ENCODE measurements at regions not wholly inside any gene's neighbourhood (a gene's known extent, or its start where the extent isn't known, plus 50 kb on each side); places are given as distances from the start of the nearest gene placed in this dataset.
A peak's percentile ranks its signal among the peaks of the same experiment; 100 is the strongest.

GRCh38 chr6:166770216-166771116, 143.4 kb upstream of the RPS6KA2 start:
- Histone ChIP-seq H3K4me1 (no peaks in the 10 kb centered on the region), H3K36me3 (no peaks in the 10 kb centered on the region)
- DNase-seq (ENCODE audit: low spot score): peak; percentile 44

GRCh38 chr6:166769648-166770047, 142.6 kb upstream of the RPS6KA2 start:
- DNase-seq (ENCODE audit: low spot score): peak; percentile 7
- Histone ChIP-seq H3K27me3 (no peaks in the 10 kb centered on the region), H3K36me3 (no peaks in the 10 kb centered on the region), H3K4me3 (no peak overlapping the region), H3K4me1 (no peaks in the 10 kb centered on the region), H3K27ac (no peak overlapping the region), H3K9me3 (no peaks in the 10 kb centered on the region)
- no peak for TF ChIP-seq CTCF (IDR thresholded peaks at IDR 0.05)

More at GRCh38 chr6:166770216-166771116, 143.4 kb upstream of the RPS6KA2 start:
- H3K4me3 ChIP-seq: no peak overlapping the region
- TF ChIP-seq CTCF (IDR thresholded peaks at IDR 0.05): no peak
- no peak overlapping the region for H3K27ac ChIP-seq
- H3K9me3 ChIP-seq: no peaks in the 10 kb centered on the region
- H3K27me3 ChIP-seq: no peaks in the 10 kb centered on the region

GRCh38 chr6:166768761-166769160, 141.7 kb upstream of the RPS6KA2 start:
- Histone ChIP-seq H3K27ac (no peak overlapping the region), H3K36me3 (no peaks in the 10 kb centered on the region), H3K4me3 (no peak overlapping the region), H3K9me3 (no peaks in the 10 kb centered on the region), H3K27me3 (no peaks in the 10 kb centered on the region), H3K4me1 (no peaks in the 10 kb centered on the region)
- no peak for TF ChIP-seq CTCF (IDR thresholded peaks at IDR 0.05)
- peak; percentile 44 for DNase-seq (ENCODE audit: low spot score)

- Histone ChIP-seq H3K4me3 (no peak overlapping the region), H3K36me3 (no peaks in the 10 kb centered on the region), H3K4me1 (no peaks in the 10 kb centered on the region), H3K27me3 (no peaks in the 10 kb centered on the region), H3K9me3 (no peaks in the 10 kb centered on the region), H3K27ac (no peak overlapping the region)
- no peak for DNase-seq (ENCODE audit: low spot score)
- no peak for TF ChIP-seq CTCF (IDR thresholded peaks at IDR 0.05)
Measured at GRCh38 chr6:166767230-166767629, 140.2 kb upstream of the RPS6KA2 start.

DNA sequence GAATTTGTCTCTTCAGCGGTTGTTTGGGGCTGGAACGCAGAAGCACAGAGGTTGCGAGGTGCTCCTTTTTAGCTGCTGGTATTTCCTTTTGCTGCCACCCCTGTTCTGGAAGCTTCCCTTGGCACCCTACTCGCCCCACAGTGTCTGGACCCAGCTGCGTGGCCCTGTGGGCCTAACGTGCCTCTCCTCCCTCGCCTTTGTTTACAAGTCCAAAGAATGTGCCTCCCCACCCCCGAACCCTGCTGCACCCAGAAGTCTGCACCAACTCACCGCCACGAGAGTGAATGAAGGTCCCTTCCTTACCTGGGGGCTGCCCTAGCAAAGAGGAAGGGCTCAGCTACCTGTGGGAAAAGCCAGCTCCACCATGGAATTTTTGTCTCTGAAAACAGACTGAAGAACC, 139.7 kb upstream of the RPS6KA2 start:
- Histone ChIP-seq H3K36me3 (no peaks in the 10 kb centered on the region), H3K4me1 (no peaks in the 10 kb centered on the region), H3K4me3 (no peak overlapping the region), H3K27me3 (no peaks in the 10 kb centered on the region), H3K27ac (no peak overlapping the region), H3K9me3 (no peaks in the 10 kb centered on the region)
- no peak for DNase-seq (ENCODE audit: low spot score)
- TF ChIP-seq CTCF (IDR thresholded peaks at IDR 0.05): no peak

DNA sequence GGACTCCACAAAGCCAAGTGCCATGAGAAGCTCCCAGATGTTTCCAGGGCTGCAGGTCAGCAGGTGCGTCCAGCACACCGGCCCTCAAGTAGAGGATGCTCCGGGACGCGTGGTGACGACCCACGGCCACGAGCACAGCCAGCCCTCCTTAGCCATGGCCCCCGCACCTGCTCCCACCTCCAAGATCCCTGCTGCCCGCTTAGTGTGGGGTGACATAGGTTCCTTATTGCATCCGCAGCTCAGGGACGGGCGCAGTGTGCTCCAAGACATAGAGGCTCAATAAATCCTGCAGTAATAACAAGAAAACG, 138.1 kb upstream of the RPS6KA2 start:
- no peak for TF ChIP-seq CTCF (IDR thresholded peaks at IDR 0.05)
- Histone ChIP-seq H3K4me3 (no peak overlapping the region), H3K9me3 (no peaks in the 10 kb centered on the region), H3K27me3 (no peaks in the 10 kb centered on the region), H3K27ac (no peak overlapping the region), H3K36me3 (no peaks in the 10 kb centered on the region), H3K4me1 (no peaks in the 10 kb centered on the region)
- no peak for DNase-seq (ENCODE audit: low spot score)

Data from right atrium auricular region (tissue), 2 donors.